HFFc6 (cell line): ENCODE measurements at regions not wholly inside any gene's neighbourhood (a gene's known extent, or its start where the extent isn't known, plus 50 kb on each side); places are given as distances from the start of the nearest gene placed in this dataset.
A peak's percentile ranks its signal among the peaks of the same experiment; 100 is the strongest.

Source experiments
- DNase-seq: peaks from one replicate; pipeline ENCODE4 v3.0.0-alpha.2; 2018
- H3K27ac Mint-ChIP-seq: 2 replicates; pipeline ENCODE4 v1.8.0; 2020; ENCODE audit warnings: mild to moderate bottlenecking, mixed read lengths
- H3K27me3 Mint-ChIP-seq: 2 replicates; pipeline ENCODE4 v1.8.0; 2021; ENCODE audit warnings: mild to moderate bottlenecking, moderate library complexity, mixed read lengths; ENCODE audit not compliant: insufficient read depth
- H3K36me3 Mint-ChIP-seq: 2 replicates; pipeline ENCODE4 v1.8.0; 2021; ENCODE audit warnings: low read depth, mixed read lengths
- H3K4me1 Mint-ChIP-seq: 2 replicates; pipeline ENCODE4 v1.8.0; 2020; ENCODE audit warnings: low read depth, mixed read lengths
- H3K4me3 Mint-ChIP-seq: 2 replicates; pipeline ENCODE4 v1.8.0; 2020; ENCODE audit warnings: mild to moderate bottlenecking, moderate library complexity, mixed read lengths
- H3K9me3 Mint-ChIP-seq: 2 replicates; pipeline ENCODE4 v1.8.0; 2020; ENCODE audit warnings: mild to moderate bottlenecking, mixed read lengths
- CTCF ChIP-seq: fragments of 200-600 bp; sonication (generic); IDR thresholded peaks from 2 replicates; pipeline ENCODE4 v1.5.0; 2021; ENCODE audit warnings: antibody characterized with exemption, mild to moderate bottlenecking

- Mint-ChIP-seq H3K4me3 (no peak overlapping the region), H3K27me3 (peaks cover 17% of the 10 kb centered on the region), H3K27ac (no peak overlapping the region), H3K36me3 (no peaks in the 10 kb centered on the region), H3K4me1 (peaks cover under 1% of the 10 kb centered on the region; the same call in 1 of the 2 replicates), H3K9me3 (no peaks in the 10 kb centered on the region)
- no peak for TF ChIP-seq CTCF
- DNase-seq, result no peak
Measured at GRCh38 chr6:150745896-150746295, 119.6 kb upstream of the MTHFD1L start.

- no peak for TF ChIP-seq CTCF
- Mint-ChIP-seq H3K27me3 (peaks cover 16% of the 10 kb centered on the region), H3K9me3 (no peaks in the 10 kb centered on the region), H3K4me1 (peaks cover 10% of the 10 kb centered on the region), H3K36me3 (no peaks in the 10 kb centered on the region), H3K4me3 (no peak overlapping the region), H3K27ac (no peak overlapping the region)
- DNase-seq, result no peak
Measured at GRCh38 chr6:150747155-150747554, 118.3 kb upstream of the MTHFD1L start.

- Mint-ChIP-seq H3K27me3 (peaks cover 13% of the 10 kb centered on the region; the same call in 1 of the 2 replicates), H3K4me1 (peaks cover 19% of the 10 kb centered on the region), H3K27ac (no peak overlapping the region), H3K9me3 (no peaks in the 10 kb centered on the region), H3K4me3 (no peak overlapping the region), H3K36me3 (no peaks in the 10 kb centered on the region)
- DNase-seq, result no peak
- no peak for TF ChIP-seq CTCF
Measured at GRCh38 chr6:150749091-150749670, 116.3 kb upstream of the MTHFD1L start.

- peak; percentile 8 for DNase-seq
- no peak for TF ChIP-seq CTCF
- Mint-ChIP-seq H3K4me3 (no peak overlapping the region), H3K4me1 (peaks cover 24% of the 10 kb centered on the region), H3K36me3 (no peaks in the 10 kb centered on the region), H3K27ac (peak overlapping the region; percentile 17; the same call in 1 of the 2 replicates), H3K9me3 (no peaks in the 10 kb centered on the region), H3K27me3 (peaks cover 13% of the 10 kb centered on the region)
Measured at GRCh38 chr6:150751296-150751695, 114.2 kb upstream of the MTHFD1L start.

GRCh38 chr6:150752409-150752808 lies 113.1 kb upstream of the MTHFD1L start:
- Mint-ChIP-seq H3K4me1 (peaks cover 25% of the 10 kb centered on the region), H3K27me3 (peaks cover 11% of the 10 kb centered on the region), H3K9me3 (no peaks in the 10 kb centered on the region), H3K4me3 (no peak overlapping the region), H3K36me3 (no peaks in the 10 kb centered on the region), H3K27ac (no peak overlapping the region)
- no peak for DNase-seq
- no peak for TF ChIP-seq CTCF
